Activated B cell treated with CpG ODN at 0.5 μM for 24 hours (primary cell): ENCODE measurements at regions not wholly inside any gene's neighbourhood (a gene's known extent, or its start where the extent isn't known, plus 50 kb on each side); places are given as distances from the start of the nearest gene placed in this dataset.

Experiments
- ATAC-seq: fragments of 200-7000 bp; cut with Tn5 transposase; one replicate; pipeline ENCODE4 v1.10.0; 2021; ENCODE audit warnings: low read depth, mild to moderate bottlenecking, moderate library complexity
- CTCF ChIA-PET: fragments of 350-600 bp; sonication (Branson Sonifier 250); formaldehyde crosslinking; loops from one replicate; lab custom pipeline; 2021; ENCODE audit warnings: antibody characterized with exemption; lab: Charles Lee
- POLR2A ChIA-PET: fragments of 350-600 bp; sonication (Branson Sonifier 250); formaldehyde crosslinking; loops from one replicate; lab custom pipeline; 2021; ENCODE audit warnings: antibody characterized with exemption; lab: Charles Lee
- DNase-seq: peaks from one replicate; pipeline ENCODE4 v3.0.0; 2022
- H3K27ac Mint-ChIP-seq: one replicate; pipeline ENCODE4 v1.8.0; 2020; ENCODE audit warnings: mixed read lengths
- H3K27me3 Mint-ChIP-seq: one replicate; pipeline ENCODE4 v1.8.0; 2021; ENCODE audit warnings: mixed read lengths
- H3K36me3 Mint-ChIP-seq: one replicate; pipeline ENCODE4 v1.8.0; 2021; ENCODE audit warnings: low read depth, mixed read lengths
- H3K4me1 Mint-ChIP-seq: one replicate; pipeline ENCODE4 v1.8.0; 2021; ENCODE audit warnings: mixed read lengths
- H3K4me3 Mint-ChIP-seq: one replicate; pipeline ENCODE4 v1.8.0; 2020; ENCODE audit warnings: mild to moderate bottlenecking, mixed read lengths
- H3K9me3 Mint-ChIP-seq: one replicate; pipeline ENCODE4 v1.8.0; 2020; ENCODE audit warnings: mixed read lengths
- CTCF ChIP-seq: fragments of 200-600 bp; IDR thresholded peaks from one replicate; pipeline ENCODE4 v1.8.0; 2022; ENCODE audit warnings: antibody characterized with exemption, mild to moderate bottlenecking
- intact Hi-C: fragments of 100-400 bp; cut with micrococcal nuclease; formaldehyde crosslinking; loops from one replicate; pipeline ENCODE4 v1.15.1; 2024

- Mint-ChIP-seq H3K9me3 (no peaks in the 10 kb centered on the region), H3K4me3 (no peak overlapping the region), H3K4me1 (no peaks in the 10 kb centered on the region), H3K36me3 (no peaks in the 10 kb centered on the region), H3K27me3 (peaks cover 16% of the 10 kb centered on the region), H3K27ac (no peak overlapping the region)
- ATAC-seq (no peak), DNase-seq (no peak)
- intact Hi-C loops: no loop called here
- ChIA-PET CTCF (no interaction called here), POLR2A (no interaction called here)
- no peak for TF ChIP-seq CTCF
These were observed 216.9 kb upstream of the GSE1 start for GRCh38 chr16:85395913-85396878.

- Mint-ChIP-seq H3K27me3 (peaks cover 16% of the 10 kb centered on the region), H3K4me1 (no peaks in the 10 kb centered on the region), H3K4me3 (no peak overlapping the region), H3K36me3 (no peaks in the 10 kb centered on the region), H3K27ac (no peak overlapping the region), H3K9me3 (no peaks in the 10 kb centered on the region)
- CTCF ChIA-PET: interaction anchor here (0.9 kb wide), 1 partner anchor 219 kb away, joined by 3 read pairs; no protein-coding TSS in a partner anchor
- intact Hi-C loops: no loop called here
- ATAC-seq (peak; percentile 41), DNase-seq (no peak)
- TF ChIP-seq CTCF: no peak
- POLR2A ChIA-PET: no interaction called here
These were observed 215.9 kb upstream of the GSE1 start for GRCh38 chr16:85396879-85397871.

- H3K36me3 Mint-ChIP-seq: no peaks in the 10 kb centered on the region
- no peaks in the 10 kb centered on the region for H3K4me1 Mint-ChIP-seq
- ChIA-PET POLR2A (no interaction called here), CTCF (no interaction called here)
- intact Hi-C loops: no loop called here
- H3K9me3 Mint-ChIP-seq: no peaks in the 10 kb centered on the region
- DNase-seq (no peak), ATAC-seq (no peak)
- no peak overlapping the region for H3K27ac Mint-ChIP-seq
- H3K4me3 Mint-ChIP-seq: no peak overlapping the region
- peaks cover 16% of the 10 kb centered on the region for H3K27me3 Mint-ChIP-seq
- no peak for TF ChIP-seq CTCF
These were observed 215.1 kb upstream of the GSE1 start for GRCh38 chr16:85398050-85398451.

- Mint-ChIP-seq H3K36me3 (no peaks in the 10 kb centered on the region), H3K9me3 (no peaks in the 10 kb centered on the region), H3K27ac (no peak overlapping the region), H3K27me3 (peaks cover 16% of the 10 kb centered on the region), H3K4me3 (no peak overlapping the region), H3K4me1 (no peaks in the 10 kb centered on the region)
- no peak for ATAC-seq
- ChIA-PET POLR2A (no interaction called here), CTCF (no interaction called here)
- no peak for TF ChIP-seq CTCF
- intact Hi-C loops: no loop called here
- no peak for DNase-seq
These were observed 214.2 kb upstream of the GSE1 start for GRCh38 chr16:85398688-85399582.
